Panc1 (cell line): ENCODE measurements at regions not wholly inside any gene's neighbourhood (a gene's known extent, or its start where the extent isn't known, plus 50 kb on each side); places are given as distances from the start of the nearest gene placed in this dataset.

ENCODE experiments used
- ATAC-seq: fragments of 200-7000 bp; cut with Tn5 transposase; 2 replicates; pipeline ENCODE4 v1.9.1; 2020; ENCODE audit warnings: mild to moderate bottlenecking, moderate library complexity
- BruUV-seq: library from RNA; stranded (reverse); fragments of 400-500 nt; replicated peaks from 2 replicates; lab custom pipeline; 2021; lab: Mats Ljungman, UMichigan
- CTCF ChIA-PET: fragments of 300-600 bp; sonication (Branson Sonifier 250); formaldehyde crosslinking; loops from one replicate; lab custom pipeline; 2022; ENCODE audit warnings: antibody characterized with exemption; lab: Charles Lee
- POLR2A ChIA-PET: fragments of 300-600 bp; sonication (Branson Sonifier 250); formaldehyde crosslinking; loops from one replicate; lab custom pipeline; 2022; ENCODE audit warnings: antibody characterized with exemption; lab: Charles Lee
- DNase-seq: peaks from one replicate; pipeline ENCODE4 v3.0.0-alpha.2; 2010; ENCODE audit warnings: low read depth, low spot score
- H3K27ac ChIP-seq: 2 replicates; pipeline ENCODE4 v1.5.1; 2011; ENCODE audit warnings: mild to moderate bottlenecking, low read length, inconsistent platforms
- H3K27me3 ChIP-seq: fragments of 200-500 bp; sonication (Bioruptor generic); 2 replicates; pipeline ENCODE4 v1.6.0; 2014; ENCODE audit warnings: low read length, inconsistent platforms; ENCODE audit not compliant: control insufficient read depth, insufficient read depth
- H3K36me3 ChIP-seq: fragments of 200-500 bp; sonication (Bioruptor generic); 2 replicates; pipeline ENCODE4 v1.5.1; 2014; ENCODE audit warnings: inconsistent platforms, mild to moderate bottlenecking, low read length, moderate library complexity; ENCODE audit not compliant: control insufficient read depth, insufficient read depth
- H3K4me1 ChIP-seq: 2 replicates; pipeline ENCODE4 v1.5.1; 2011; ENCODE audit warnings: inconsistent platforms, mild to moderate bottlenecking, low read length, moderate library complexity; ENCODE audit not compliant: control insufficient read depth, insufficient read depth
- H3K4me3 ChIP-seq, 2 experiments: 2 replicates each; pipeline ENCODE4 v1.5.1; 2011 to 2012; ENCODE audit warnings: low read depth in 2 of 2, low read length in 2 of 2, mild to moderate bottlenecking in 2 of 2, inconsistent platforms in 1 of 2, moderate library complexity in 1 of 2
- H3K9me3 ChIP-seq: fragments of 200-500 bp; sonication (Bioruptor generic); 2 replicates; pipeline ENCODE4 v1.5.1; 2014; ENCODE audit warnings: low read depth, mild to moderate bottlenecking, inconsistent platforms, low read length, moderate library complexity; ENCODE audit not compliant: control insufficient read depth, insufficient read depth
- CTCF ChIP-seq: fragments of 450-650 bp; IDR thresholded peaks from 2 replicates; pipeline ENCODE4 v1.5.1; 2017; ENCODE audit warnings: mild to moderate bottlenecking
- POLR2AphosphoS5 ChIP-seq: IDR thresholded peaks from 2 replicates; pipeline ENCODE4 v1.6.1; 2012; ENCODE audit warnings: mild to moderate bottlenecking, low read depth, low read length, moderate library complexity
- REST ChIP-seq, 2 experiments: IDR thresholded peaks; 2 replicates each; pipeline ENCODE4 v1.6.1; 2011 to 2012; ENCODE audit warnings: low read depth in 2 of 2, control low read depth in 1 of 2, low read length in 1 of 2, mild to moderate bottlenecking in 1 of 2, moderate library complexity in 1 of 2; ENCODE audit not compliant: insufficient read depth in 1 of 2
- SIN3A ChIP-seq: IDR thresholded peaks from 2 replicates; pipeline ENCODE4 v1.6.1; 2012; ENCODE audit warnings: low read depth, mild to moderate bottlenecking, low read length, moderate library complexity, borderline replicate concordance; ENCODE audit not compliant: insufficient read depth
- TCF7L2 ChIP-seq: IDR thresholded peaks from 2 replicates; pipeline ENCODE4 v1.6.1; 2011; ENCODE audit warnings: mild to moderate bottlenecking, low read depth, low read length, inconsistent platforms
- in situ Hi-C: cut with HindIII; loops from 2 replicates; pipeline ENCODE4 v1.10.0; 2016; ENCODE audit warnings: low sequenced_read_pairs, low pct_unique_long_range_greater_than_20kb
- intact Hi-C: fragments of 100-400 bp; cut with micrococcal nuclease; formaldehyde crosslinking; loops from one replicate; pipeline ENCODE4 v1.10.0; 2022; ENCODE audit not compliant: unreplicated experiment

- H3K27me3 ChIP-seq: no peaks in the 10 kb centered on the region
- H3K4me3 ChIP-seq: no peak overlapping the region
- TF ChIP-seq POLR2AphosphoS5 (no peak), TCF7L2 (no peak), SIN3A (no peak), CTCF (no peak), REST (IDR thresholded peaks at IDR 0.05; ENCODE audit: insufficient read depth in 1 of 2, low read depth in 2 of 2, low read length in 1 of 2) (no peak)
- BruUV-seq: no TSS peak
- H3K36me3 ChIP-seq: no peaks in the 10 kb centered on the region
- no peaks in the 10 kb centered on the region for H3K4me1 ChIP-seq
- in situ Hi-C loops: no loop called here
- DNase-seq (no peak), ATAC-seq (no peak)
- no peak overlapping the region for H3K27ac ChIP-seq
- intact Hi-C loops: no loop called here
- POLR2A ChIA-PET: no interaction called here
- CTCF ChIA-PET: no interaction called here
- no peaks in the 10 kb centered on the region for H3K9me3 ChIP-seq
Observed at GRCh38 chr4:148982200-148982599, 540.0 kb upstream of the NR3C2 start.

GRCh38 chr4:148980782-148981480 is 538.7 kb upstream of the NR3C2 start:
- in situ Hi-C loops: no loop called here
- DNase-seq: no peak
- no peak for ATAC-seq
- Histone ChIP-seq H3K4me1 (no peaks in the 10 kb centered on the region), H3K27ac (no peak overlapping the region), H3K36me3 (no peaks in the 10 kb centered on the region), H3K4me3 (no peak overlapping the region), H3K27me3 (no peaks in the 10 kb centered on the region), H3K9me3 (no peaks in the 10 kb centered on the region)
- ChIA-PET POLR2A (no interaction called here), CTCF (no interaction called here)
- no TSS peak for BruUV-seq
- TF ChIP-seq TCF7L2 (no peak), SIN3A (no peak), REST (IDR thresholded peaks at IDR 0.05; ENCODE audit: insufficient read depth in 1 of 2, low read depth in 2 of 2, low read length in 1 of 2) (no peak), POLR2AphosphoS5 (no peak), CTCF (no peak)
- intact Hi-C loops: no loop called here
